DMS153 treated with DMSO at 0.1 percent for 48 hours (cell line): ENCODE measurements at regions not wholly inside any gene's neighbourhood (a gene's known extent, or its start where the extent isn't known, plus 50 kb on each side); places are given as distances from the start of the nearest gene placed in this dataset.
"Not testable (repeated sequence)": the region's sequence is repeated elsewhere in the genome, so short reads cannot be mapped to it uniquely, and the experiment has no call there.

ENCODE experiments used
- DNase-seq: peaks from one replicate; lab custom pipeline; 2025; ENCODE audit not compliant: unreplicated experiment; lab: John Stamatoyannopoulos, UW

DNA sequence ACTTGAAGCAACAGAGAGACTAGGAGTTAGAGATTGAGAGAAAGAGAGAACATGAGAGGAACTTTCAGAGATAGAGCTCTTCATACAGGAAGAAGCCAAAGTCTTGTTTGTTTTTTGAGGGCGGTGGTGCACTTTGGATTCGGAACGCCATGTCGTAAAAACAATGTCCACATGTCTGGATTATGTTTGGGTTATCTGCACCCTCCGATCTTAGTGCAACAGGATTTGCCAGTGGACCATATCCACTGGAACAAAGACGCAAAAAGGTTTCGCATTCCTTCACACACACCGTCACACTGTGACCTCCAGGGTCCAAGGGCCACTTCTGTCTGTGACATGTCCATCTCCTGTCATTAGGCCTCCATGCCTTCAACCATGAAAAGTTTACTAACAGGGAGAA is 141.8 kb upstream of the ATP11B start:
- no peak for DNase-seq

GRCh38 chr3:182653065-182653464 is 140.2 kb upstream of the ATP11B start:
- not testable (repeated sequence) for DNase-seq

GRCh38 chr3:182668541-182668940 is 124.8 kb upstream of the ATP11B start:
- no peak for DNase-seq

DNA sequence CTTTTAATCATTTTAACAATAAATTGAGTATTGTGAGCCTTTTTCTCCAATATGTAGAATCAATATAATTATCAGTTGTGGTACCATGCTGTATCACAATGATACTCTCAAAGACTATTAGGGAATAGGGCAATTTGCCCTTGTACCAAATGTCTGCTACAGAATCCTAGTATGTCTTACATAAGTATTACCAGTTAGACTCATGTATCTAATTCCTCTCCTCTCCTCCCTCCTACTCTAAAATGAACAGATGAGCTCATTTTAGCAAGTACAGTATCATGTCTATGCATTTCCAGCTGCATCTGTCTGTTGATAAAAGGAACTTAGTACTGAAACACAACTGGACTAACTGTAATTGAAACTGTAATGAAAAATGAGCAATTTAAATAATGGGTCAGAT is 124.3 kb upstream of the ATP11B start:
- no peak for DNase-seq

DNA sequence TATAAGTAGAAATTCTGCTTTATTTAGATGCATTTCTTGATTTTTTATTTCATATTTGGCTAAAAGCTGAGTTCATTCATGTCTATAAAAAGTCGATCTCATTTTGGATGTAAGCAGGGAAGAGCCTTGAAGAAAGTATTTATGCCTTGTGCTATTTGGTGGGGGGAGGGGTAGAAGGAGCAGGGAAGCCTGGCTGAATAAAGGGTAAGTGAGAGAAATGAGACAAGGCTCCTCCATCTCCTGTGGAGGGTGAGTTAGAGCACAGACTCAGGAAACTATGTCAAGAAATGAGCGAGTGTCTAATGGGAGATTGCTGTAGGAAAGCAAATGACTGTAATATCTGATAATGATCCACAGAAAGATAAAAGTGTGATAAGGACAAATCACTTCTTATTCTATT is 121.8 kb upstream of the ATP11B start:
- no peak for DNase-seq

- DNase-seq: no peak
These were observed 121.4 kb upstream of the ATP11B start for GRCh38 chr3:182671942-182672341.

DNA sequence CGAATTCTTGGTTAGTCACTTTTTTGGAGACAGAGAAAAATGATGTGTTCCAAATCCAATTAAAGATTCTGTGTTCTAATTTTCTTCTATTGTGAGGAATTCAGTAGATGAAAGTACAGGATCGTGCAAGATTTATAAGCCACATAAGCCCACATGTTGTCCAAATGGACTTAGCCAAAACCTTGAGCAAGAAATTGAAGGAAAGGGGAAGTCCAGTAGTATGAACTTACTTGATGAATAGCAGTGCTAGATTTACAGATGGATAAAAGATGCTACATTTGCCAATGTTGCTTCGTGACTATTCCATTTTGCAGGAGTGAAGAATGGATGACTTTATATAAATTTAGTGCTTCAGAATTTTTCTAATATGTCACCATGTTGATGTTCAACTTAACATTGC is 120.0 kb upstream of the ATP11B start:
- no peak for DNase-seq

DNA sequence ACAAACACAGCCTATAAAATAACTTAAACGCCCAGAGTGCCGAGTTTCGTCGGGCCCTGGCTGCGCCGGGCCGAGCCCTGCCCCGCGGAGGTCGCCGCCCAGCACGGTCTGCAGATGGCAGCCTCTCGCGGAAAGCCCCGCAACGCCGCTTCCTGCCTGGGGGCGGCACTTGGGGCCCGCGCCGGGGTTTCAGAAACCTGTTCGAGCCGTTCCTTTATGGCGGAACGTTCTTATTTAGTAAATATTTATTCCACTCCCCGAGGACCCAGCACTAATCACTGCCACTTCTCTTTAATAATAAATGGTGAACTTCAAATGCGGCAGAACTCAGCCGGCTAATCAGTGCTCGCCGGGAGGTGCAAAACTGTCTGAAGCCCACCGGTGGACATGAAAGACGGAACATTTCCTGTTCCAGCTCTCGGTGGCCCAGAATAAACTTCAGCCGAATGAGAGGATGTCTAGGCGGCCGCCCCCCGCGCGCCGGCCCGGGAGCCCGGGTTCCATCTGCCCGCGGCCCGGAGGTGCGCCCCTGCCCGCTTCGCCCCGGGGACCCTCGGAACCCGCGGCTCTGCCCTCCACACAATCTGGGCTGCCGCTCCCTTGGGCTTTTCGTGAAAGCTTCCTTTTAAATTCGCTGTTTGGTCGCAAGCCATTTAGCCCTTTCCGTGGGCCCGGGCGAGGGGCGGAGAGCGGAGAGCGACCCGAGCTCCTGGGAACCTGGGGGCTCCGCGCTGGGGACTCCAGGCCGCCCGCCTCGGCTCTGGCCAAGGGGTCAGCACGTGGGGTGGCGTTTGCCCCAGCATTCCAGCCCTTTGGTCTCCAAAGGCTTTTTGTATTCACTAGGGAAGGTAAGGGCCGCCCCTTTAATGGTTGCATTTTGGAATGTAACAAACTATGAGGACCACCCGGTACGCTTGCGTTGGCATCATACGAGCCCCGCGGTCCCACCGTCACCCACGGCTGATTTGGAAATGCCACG is 110.8 kb upstream of the ATP11B start:
- DNase-seq: peak; percentile 35

GRCh38 chr3:182683453-182683852 is 109.9 kb upstream of the ATP11B start:
- DNase-seq: peak; percentile 85

- no peak for DNase-seq
These were observed 109.4 kb upstream of the ATP11B start for GRCh38 chr3:182683858-182684257.

DNA sequence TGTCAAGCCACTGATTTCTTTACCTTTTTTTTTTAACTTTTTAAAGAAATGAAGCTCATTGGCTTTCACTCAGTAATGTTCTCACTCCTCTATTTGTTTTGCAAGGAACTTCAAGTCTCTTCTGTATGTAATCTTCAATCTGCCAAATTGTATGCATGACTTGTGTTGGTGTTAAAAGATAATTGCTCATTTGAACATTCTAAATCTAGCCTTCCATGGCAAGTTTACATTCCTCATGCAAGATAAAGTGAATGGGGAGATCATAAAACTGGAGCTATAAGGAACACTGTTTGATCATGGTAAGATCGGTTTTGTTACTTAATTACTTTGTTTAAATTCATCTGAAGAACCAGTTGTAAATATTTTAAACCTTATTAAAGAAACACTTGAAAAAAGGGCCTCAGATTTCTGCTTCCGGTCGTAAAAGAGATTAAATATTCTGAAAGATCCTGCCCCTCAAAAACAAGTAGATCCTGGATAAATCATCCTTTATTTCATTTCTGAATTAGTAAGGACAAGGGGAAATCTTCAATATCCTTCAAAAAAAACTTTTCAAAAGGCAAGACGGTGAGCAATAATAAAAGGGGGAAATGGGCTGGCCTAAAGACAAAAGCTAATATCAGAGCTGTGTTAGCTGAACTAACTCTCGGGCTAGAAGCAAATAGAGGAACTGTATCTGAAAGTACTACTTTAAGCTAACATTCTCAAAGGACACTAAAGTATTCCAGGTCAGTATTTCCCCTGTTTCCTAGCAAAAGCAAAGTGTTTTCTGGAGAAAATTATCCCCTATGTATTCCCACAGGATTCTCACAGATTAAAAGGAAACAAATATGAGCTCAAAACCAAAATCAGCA is 107.0 kb upstream of the ATP11B start:
- no peak for DNase-seq

DNA sequence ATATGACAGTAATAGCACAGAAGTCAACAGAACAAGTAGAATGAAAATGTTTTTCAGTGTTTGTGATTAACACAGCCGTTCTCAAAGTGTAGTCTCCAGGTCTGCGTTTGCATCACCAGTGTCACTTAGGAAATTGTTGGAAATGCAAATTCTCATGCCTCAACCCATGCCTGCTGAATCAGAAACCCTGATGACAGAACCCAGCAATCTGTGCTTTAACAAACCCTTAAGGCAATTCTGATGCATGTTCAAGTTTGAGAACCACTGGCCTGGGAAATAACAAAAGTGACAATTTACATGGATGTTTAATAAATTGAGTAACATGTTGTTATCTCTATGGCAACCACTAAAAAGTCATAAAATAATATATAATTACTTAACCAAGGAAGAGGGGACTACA is 103.1 kb upstream of the ATP11B start:
- no peak for DNase-seq

DNA sequence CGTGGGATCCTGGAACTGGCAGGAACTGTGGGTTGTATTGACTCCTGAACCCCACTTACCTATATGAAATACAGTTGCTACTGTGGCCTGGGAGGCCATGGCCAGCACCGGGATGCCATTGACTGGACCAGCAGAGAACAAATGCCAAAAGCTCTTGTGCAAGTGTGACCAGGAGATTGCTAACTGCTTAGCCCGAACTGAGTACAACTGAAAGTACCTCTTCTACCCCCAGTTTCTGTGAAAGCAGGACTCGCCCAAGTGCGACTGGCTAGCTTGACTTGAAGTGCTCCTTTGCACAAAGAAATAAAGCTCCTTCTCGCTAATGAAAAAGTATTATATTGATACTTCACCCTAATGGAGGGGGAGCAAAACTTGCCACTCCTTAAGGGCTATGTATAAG is 101.3 kb upstream of the ATP11B start:
- DNase-seq: no peak

DNA sequence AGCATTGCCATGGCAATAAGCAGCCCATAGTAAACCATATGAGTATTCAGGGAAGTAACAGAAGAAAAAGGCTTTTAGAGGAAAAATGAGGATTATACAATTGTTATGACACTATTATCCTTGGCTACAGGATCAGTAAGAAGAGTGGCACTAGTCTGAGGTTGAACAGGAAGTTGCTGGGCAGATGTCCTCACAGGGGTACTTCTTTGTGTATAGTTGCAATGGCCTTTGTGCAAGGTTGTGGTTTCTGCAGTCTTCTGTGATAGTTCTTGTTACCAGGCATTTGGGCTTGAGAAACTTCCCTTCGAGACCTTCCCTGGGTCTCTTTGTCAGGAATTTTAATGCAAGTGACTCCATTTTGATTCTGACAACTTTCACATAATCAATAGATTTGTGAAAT is 100.6 kb upstream of the ATP11B start:
- no peak for DNase-seq

DNA sequence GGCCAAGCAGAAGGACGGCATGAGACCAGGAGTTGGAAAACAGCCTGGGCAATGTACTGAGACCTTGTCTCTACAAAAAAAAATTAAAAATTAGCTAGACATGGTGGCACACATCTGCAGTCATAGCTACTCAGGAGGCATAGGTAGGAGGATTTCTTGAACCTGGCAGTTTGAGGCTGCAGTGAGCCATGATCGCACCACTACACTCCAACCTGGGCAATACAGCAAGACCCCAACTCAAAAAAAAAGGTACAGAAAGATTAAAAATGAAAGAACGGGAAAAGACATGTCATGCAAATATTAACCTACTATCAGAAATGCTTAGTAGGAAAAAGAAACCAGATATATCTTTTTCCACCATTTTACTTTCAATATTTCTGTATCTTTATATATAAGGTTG is 99.6 kb upstream of the ATP11B start:
- DNase-seq: no peak

DNA sequence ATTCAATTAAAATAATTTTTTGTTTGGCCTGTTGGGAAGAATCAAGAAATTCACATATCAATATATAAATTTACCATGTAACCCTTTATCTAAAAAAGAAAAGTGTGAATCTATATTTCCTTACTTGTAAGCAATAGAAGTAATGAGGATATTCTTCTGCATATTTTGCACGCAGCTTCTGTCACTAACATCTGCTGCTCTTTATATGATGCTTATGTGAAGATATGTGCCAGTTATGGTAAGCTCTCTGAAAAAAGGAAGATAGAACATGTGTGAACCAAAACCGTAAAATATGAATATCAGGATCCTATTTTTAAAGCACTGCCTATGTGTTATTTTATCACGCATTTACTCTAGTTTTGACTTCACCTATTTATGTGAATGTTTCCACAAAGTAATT is 96.4 kb upstream of the ATP11B start:
- DNase-seq: no peak

GRCh38 chr3:182697345-182697919 is 95.9 kb upstream of the ATP11B start:
- peak; percentile 74 for DNase-seq

DNA sequence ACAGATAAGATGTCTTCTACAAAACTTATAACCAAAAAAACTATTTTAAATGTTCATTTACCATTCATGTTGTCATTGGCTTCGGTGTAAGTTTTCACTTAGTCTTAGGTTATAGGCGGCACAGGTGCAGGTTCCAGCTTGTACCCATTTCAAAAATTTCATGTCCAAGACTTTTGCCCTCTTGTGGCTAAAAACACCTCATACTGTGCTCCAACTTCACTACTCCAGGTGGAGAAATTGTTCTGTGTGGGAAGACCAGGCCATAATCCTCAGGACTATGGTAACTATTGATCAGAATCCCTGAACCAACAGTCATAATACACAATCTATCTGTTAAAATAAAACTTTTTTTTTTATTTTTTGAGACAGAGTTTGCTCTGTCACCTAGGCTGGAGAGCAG is 95.2 kb upstream of the ATP11B start:
- no peak for DNase-seq

DNA sequence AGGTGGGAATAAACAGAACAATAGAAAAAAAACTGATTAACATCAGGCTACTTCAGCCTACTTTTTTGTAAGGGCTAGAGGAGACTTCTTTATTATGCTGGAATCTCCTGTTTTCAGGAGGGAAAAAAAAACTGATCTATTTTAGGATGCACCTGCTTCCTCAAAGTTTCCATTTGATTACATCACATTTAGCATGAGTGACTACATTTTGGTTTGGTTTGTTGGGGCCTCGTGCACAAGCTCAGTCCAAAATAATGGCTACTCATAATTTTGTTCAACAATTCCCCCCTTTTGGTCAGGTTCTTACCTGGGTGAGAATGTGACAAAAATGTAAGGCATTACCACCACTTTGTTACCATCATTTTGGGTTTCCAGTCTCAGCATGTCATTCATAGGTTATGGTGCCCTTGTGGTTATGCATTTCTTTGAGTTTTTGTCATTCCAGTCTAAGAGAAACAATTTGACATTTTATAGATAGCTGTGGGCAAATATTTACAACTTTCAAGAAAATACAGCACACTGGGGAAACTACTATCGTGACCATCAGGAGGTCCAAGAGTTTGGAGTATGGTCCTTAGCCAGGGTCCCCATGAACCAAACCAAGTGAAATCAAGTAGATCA is 93.6 kb upstream of the ATP11B start:
- no peak for DNase-seq

DNA sequence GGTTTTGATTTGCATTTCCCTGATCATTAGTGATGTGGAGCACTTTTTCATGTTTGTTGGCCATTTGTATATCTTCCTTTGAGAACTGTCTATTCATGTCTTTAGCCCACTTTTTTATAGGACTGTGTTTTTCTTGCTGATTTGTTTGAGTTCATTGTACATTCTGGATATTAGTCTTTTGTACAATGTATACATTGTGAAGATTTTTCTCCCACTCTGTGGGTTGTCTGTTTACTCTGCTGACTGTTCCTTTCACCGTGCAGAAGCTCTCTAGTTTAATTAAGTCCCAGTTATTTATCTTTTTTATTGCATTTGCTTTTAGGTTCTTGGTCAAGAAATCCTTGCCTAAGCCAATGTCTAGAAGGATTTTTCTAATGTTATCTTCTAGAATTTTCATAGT is 91.1 kb upstream of the ATP11B start:
- no peak for DNase-seq

DNA sequence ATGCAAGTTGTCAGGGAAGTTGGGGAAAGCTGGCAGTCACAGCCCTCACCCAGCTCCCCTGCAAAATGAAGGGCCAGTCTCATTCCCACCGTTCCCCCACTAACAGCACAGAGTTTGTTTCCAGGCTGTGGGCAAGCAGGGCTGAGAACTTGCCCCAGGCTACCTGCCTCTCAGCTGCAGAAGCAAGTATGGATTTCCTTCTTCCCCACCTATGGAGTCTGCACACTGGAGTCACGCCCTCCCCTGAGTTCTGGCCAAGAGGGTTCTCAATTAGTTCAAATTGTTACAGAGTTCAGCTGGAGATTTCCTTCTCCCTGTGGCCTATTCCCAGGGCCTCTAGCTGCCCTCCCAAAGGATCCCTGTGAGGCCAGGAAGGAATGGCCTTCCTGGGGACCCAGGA is 90.1 kb upstream of the ATP11B start:
- no peak for DNase-seq
